Nephron progenitor cell (in vitro differentiated cells): ENCODE measurements at regions not wholly inside any gene's neighbourhood (a gene's known extent, or its start where the extent isn't known, plus 50 kb on each side); places are given as distances from the start of the nearest gene placed in this dataset.

Experiments
- DNase-seq: peaks from one replicate; pipeline ENCODE4 v3.0.0; 2021
- H3K27ac Mint-ChIP-seq: 2 replicates; pipeline ENCODE4 v1.8.0; 2021; ENCODE audit warnings: mild to moderate bottlenecking, moderate library complexity, mixed read lengths
- H3K27me3 Mint-ChIP-seq: 2 replicates; pipeline ENCODE4 v1.8.0; 2021; ENCODE audit warnings: mild to moderate bottlenecking, low read depth, mixed read lengths; ENCODE audit not compliant: poor library complexity
- H3K36me3 Mint-ChIP-seq: 2 replicates; pipeline ENCODE4 v1.8.0; 2021; ENCODE audit warnings: low read depth, mixed read lengths
- H3K4me1 Mint-ChIP-seq: 2 replicates; pipeline ENCODE4 v1.8.0; 2021; ENCODE audit warnings: mixed read lengths
- H3K4me3 Mint-ChIP-seq: 2 replicates; pipeline ENCODE4 v1.8.0; 2021; ENCODE audit warnings: mild to moderate bottlenecking, moderate library complexity, mixed read lengths
- H3K9me3 Mint-ChIP-seq: 2 replicates; pipeline ENCODE4 v1.8.0; 2021; ENCODE audit warnings: mild to moderate bottlenecking, moderate library complexity, mixed read lengths
- TF ChIP-seq, protein P1 (sequence below): fragments of 200-600 bp; sonication (generic); IDR thresholded peaks from 2 replicates; pipeline ENCODE4 v1.5.0; 2021; ENCODE audit warnings: antibody characterized with exemption

- Mint-ChIP-seq H3K9me3 (peaks cover 4% of the 10 kb centered on the region), H3K27ac (no peak overlapping the region)
- no peak for DNase-seq
Measured at GRCh38 chr7:52271703-52272102, 763.7 kb upstream of the POM121L12 start.

DNA sequence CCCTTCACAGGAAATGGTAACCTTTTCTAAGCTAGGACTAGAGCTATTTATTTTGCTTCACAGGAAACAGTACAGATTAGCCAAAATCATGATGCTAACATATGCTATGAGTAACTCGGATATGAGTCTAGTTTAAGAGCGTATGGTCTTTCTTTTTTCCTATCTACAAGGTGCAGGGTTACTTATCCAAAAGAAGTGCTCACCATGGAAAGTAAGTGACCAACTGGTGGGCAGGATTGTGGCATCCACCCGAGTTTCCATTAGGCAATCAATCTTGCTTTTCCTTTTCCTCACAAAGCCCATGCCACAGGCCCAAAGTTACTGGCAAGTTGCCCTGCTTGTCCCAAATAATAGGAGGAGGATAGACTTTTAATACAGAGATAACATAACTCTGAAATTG is 765.1 kb upstream of the POM121L12 start:
- H3K4me1 Mint-ChIP-seq = no peaks in the 10 kb centered on the region
- H3K36me3 Mint-ChIP-seq = no peaks in the 10 kb centered on the region
- no peaks in the 10 kb centered on the region for H3K9me3 Mint-ChIP-seq
- TF ChIP-seq, protein P1, sequence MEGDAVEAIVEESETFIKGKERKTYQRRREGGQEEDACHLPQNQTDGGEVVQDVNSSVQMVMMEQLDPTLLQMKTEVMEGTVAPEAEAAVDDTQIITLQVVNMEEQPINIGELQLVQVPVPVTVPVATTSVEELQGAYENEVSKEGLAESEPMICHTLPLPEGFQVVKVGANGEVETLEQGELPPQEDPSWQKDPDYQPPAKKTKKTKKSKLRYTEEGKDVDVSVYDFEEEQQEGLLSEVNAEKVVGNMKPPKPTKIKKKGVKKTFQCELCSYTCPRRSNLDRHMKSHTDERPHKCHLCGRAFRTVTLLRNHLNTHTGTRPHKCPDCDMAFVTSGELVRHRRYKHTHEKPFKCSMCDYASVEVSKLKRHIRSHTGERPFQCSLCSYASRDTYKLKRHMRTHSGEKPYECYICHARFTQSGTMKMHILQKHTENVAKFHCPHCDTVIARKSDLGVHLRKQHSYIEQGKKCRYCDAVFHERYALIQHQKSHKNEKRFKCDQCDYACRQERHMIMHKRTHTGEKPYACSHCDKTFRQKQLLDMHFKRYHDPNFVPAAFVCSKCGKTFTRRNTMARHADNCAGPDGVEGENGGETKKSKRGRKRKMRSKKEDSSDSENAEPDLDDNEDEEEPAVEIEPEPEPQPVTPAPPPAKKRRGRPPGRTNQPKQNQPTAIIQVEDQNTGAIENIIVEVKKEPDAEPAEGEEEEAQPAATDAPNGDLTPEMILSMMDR = no peak
- H3K4me3 Mint-ChIP-seq = no peak overlapping the region
- no peak for DNase-seq
- H3K27ac Mint-ChIP-seq = no peak overlapping the region
- no peaks in the 10 kb centered on the region for H3K27me3 Mint-ChIP-seq

More at GRCh38 chr7:52271703-52272102, 763.7 kb upstream of the POM121L12 start:
- TF ChIP-seq, protein P1 = no peak
- H3K4me1 Mint-ChIP-seq = peaks cover 3% of the 10 kb centered on the region
- H3K27me3 Mint-ChIP-seq = peaks cover 2% of the 10 kb centered on the region
- H3K36me3 Mint-ChIP-seq = no peaks in the 10 kb centered on the region
- H3K4me3 Mint-ChIP-seq = no peak overlapping the region

- TF ChIP-seq, protein P1 = no peak
- Mint-ChIP-seq H3K36me3 (no peaks in the 10 kb centered on the region), H3K4me3 (no peak overlapping the region), H3K27me3 (no peaks in the 10 kb centered on the region), H3K9me3 (no peaks in the 10 kb centered on the region), H3K27ac (no peak overlapping the region), H3K4me1 (no peaks in the 10 kb centered on the region)
- no peak for DNase-seq
Measured at GRCh38 chr7:52269669-52270068, 765.8 kb upstream of the POM121L12 start.

- no peak overlapping the region for H3K4me3 Mint-ChIP-seq
- H3K9me3 Mint-ChIP-seq = peaks cover 12% of the 10 kb centered on the region
- TF ChIP-seq, protein P1 = no peak
- DNase-seq = no peak
- no peaks in the 10 kb centered on the region for H3K27me3 Mint-ChIP-seq
- no peaks in the 10 kb centered on the region for H3K36me3 Mint-ChIP-seq
- H3K4me1 Mint-ChIP-seq = no peaks in the 10 kb centered on the region
- H3K27ac Mint-ChIP-seq = no peak overlapping the region
Measured at GRCh38 chr7:52261057-52261456, 774.4 kb upstream of the POM121L12 start.

- DNase-seq = no peak
- Mint-ChIP-seq H3K4me1 (no peaks in the 10 kb centered on the region), H3K36me3 (no peaks in the 10 kb centered on the region), H3K9me3 (peaks cover 12% of the 10 kb centered on the region), H3K27ac (no peak overlapping the region), H3K4me3 (no peak overlapping the region), H3K27me3 (no peaks in the 10 kb centered on the region)
- TF ChIP-seq, protein P1 = no peak
Measured at GRCh38 chr7:52260046-52260665, 775.3 kb upstream of the POM121L12 start.

GRCh38 chr7:52257890-52258289 is 777.5 kb upstream of the POM121L12 start:
- H3K4me3 Mint-ChIP-seq = no peak overlapping the region
- no peak overlapping the region for H3K27ac Mint-ChIP-seq

More at GRCh38 chr7:52257890-52258289, 777.5 kb upstream of the POM121L12 start:
- TF ChIP-seq, protein P1 = no peak
- no peaks in the 10 kb centered on the region for H3K36me3 Mint-ChIP-seq
- no peak for DNase-seq
- H3K4me1 Mint-ChIP-seq = no peaks in the 10 kb centered on the region
- peaks cover 9% of the 10 kb centered on the region for H3K9me3 Mint-ChIP-seq
- no peaks in the 10 kb centered on the region for H3K27me3 Mint-ChIP-seq
